SK-N-SH (cell line): ENCODE measurements at regions not wholly inside any gene's neighbourhood (a gene's known extent, or its start where the extent isn't known, plus 50 kb on each side); places are given as distances from the start of the nearest gene placed in this dataset.

ENCODE experiments used
- CTCF ChIA-PET: fragments of 300-600, 350-600 bp; formaldehyde crosslinking; extraction: SDS; loops from one replicate; lab custom pipeline; 2021; lab: Yijun Ruan, JAX
- POLR2A ChIA-PET: fragments of 350-600 bp; sonication (Branson Sonifier 250); formaldehyde crosslinking; extraction: SDS; loops from one replicate; lab custom pipeline; 2020; ENCODE audit warnings: antibody characterized with exemption, inconsistent platforms; lab: Yijun Ruan, JAX
- DNase-seq: peaks from one replicate; pipeline ENCODE4 v3.0.0; 2012
- H2AFZ ChIP-seq: fragments of 200-600 bp; sonication (generic); 2 replicates; pipeline ENCODE4 v1.8.1; 2016; ENCODE audit warnings: antibody characterized with exemption, mild to moderate bottlenecking, low read depth
- H3F3A ChIP-seq: fragments of 200-600 bp; sonication (generic); replicated peaks from 2 replicates; pipeline ENCODE3; 2016; ENCODE audit warnings: antibody characterized with exemption, mild to moderate bottlenecking; ENCODE audit not compliant: insufficient read depth
- H3K27ac ChIP-seq, 2 experiments: fragments of 200-500 bp in 1 of 2; fragments of 200-600 bp in 1 of 2; sonication (Bioruptor generic) in 1 of 2; sonication (generic), shearing (Covaris generic) in 1 of 2; 2 replicates each; pipeline versions ENCODE4 v1.5.1 to v1.6.1; 2014 to 2016; ENCODE audit warnings: low read depth in 2 of 2, inconsistent platforms in 1 of 2, low read length in 1 of 2, mild to moderate bottlenecking in 1 of 2, mixed read lengths in 1 of 2
- H3K27me3 ChIP-seq: fragments of 200-600 bp; sonication (generic), shearing (Covaris generic); 2 replicates; pipeline ENCODE4 v1.6.1; 2016; ENCODE audit warnings: mixed run types; ENCODE audit not compliant: insufficient read depth
- H3K36me3 ChIP-seq, 2 experiments: fragments of 200-500 bp in 1 of 2; fragments of 200-600 bp in 1 of 2; sonication (Bioruptor generic) in 1 of 2; sonication (generic) in 1 of 2; replicated peaks in 1 of 2; 2 replicates each; pipeline versions ENCODE3 to v1.5.1; 2014 to 2016; ENCODE audit warnings: low read length in 1 of 2, mild to moderate bottlenecking in 1 of 2; ENCODE audit not compliant: insufficient read depth in 2 of 2, control insufficient read depth in 1 of 2
- H3K4me1 ChIP-seq, 2 experiments: fragments of 200-500 bp in 1 of 2; fragments of 200-600 bp in 1 of 2; sonication (Bioruptor generic) in 1 of 2; sonication (generic), shearing (Covaris generic) in 1 of 2; 2 replicates each; pipeline versions ENCODE4 v1.5.1 to v1.6.1; 2014 to 2016; ENCODE audit warnings: low read depth in 1 of 2, low read length in 1 of 2, mixed run types in 1 of 2; ENCODE audit not compliant: insufficient read depth in 2 of 2, control insufficient read depth in 1 of 2
- H3K4me2 ChIP-seq: fragments of 200-600 bp; sonication (generic), shearing (Covaris generic); 2 replicates; pipeline ENCODE4 v1.6.1; 2017; ENCODE audit warnings: mixed run types
- H3K4me3 ChIP-seq, 2 experiments: fragments of 200-500 bp in 1 of 2; fragments of 200-600 bp in 1 of 2; sonication (Bioruptor generic) in 1 of 2; sonication (generic), shearing (Covaris generic) in 1 of 2; 2 replicates each; pipeline versions ENCODE4 v1.5.1 to v1.8.1; 2014 to 2016; ENCODE audit warnings: low read depth in 2 of 2, inconsistent platforms in 1 of 2, low read length in 1 of 2, mild to moderate bottlenecking in 1 of 2, mixed read lengths in 1 of 2, moderate library complexity in 1 of 2
- H3K79me2 ChIP-seq: fragments of 200-600 bp; sonication (generic); 2 replicates; pipeline ENCODE4 v1.8.1; 2017; ENCODE audit warnings: mild to moderate bottlenecking; ENCODE audit not compliant: insufficient read depth
- H3K9ac ChIP-seq: fragments of 200-600 bp; sonication (generic); 2 replicates; pipeline ENCODE4 v1.6.1; 2017; ENCODE audit warnings: mixed run types
- H3K9me2 ChIP-seq: fragments of 200-600 bp; sonication (generic); 2 replicates; pipeline ENCODE4 v1.6.1; 2017; ENCODE audit warnings: mixed run types
- H3K9me3 ChIP-seq: fragments of 200-600 bp; sonication (generic); 2 replicates; pipeline ENCODE4 v1.6.1; 2017; ENCODE audit warnings: mixed run types, mild to moderate bottlenecking, moderate library complexity
- H4K20me1 ChIP-seq: fragments of 200-600 bp; sonication (generic); 2 replicates; pipeline ENCODE4 v1.6.1; 2017; ENCODE audit warnings: mild to moderate bottlenecking, mixed run types; ENCODE audit not compliant: insufficient read depth
- ELF1 ChIP-seq: IDR thresholded peaks from 2 replicates; pipeline ENCODE4 v1.4.0; 2012
- EP300 ChIP-seq, 2 experiments: IDR thresholded peaks; 2 replicates each; pipeline versions ENCODE4 v1.4.0 to v1.6.1; 2012; ENCODE audit warnings: borderline replicate concordance in 1 of 2, low read depth in 1 of 2, low read length in 1 of 2
- EZH2phosphoT487 ChIP-seq: fragments of 200-600 bp; sonication (generic); IDR thresholded peaks from 2 replicates; pipeline ENCODE4 v1.6.1; 2017; ENCODE audit warnings: low read depth, mixed run types, mild to moderate bottlenecking, antibody characterized with exemption, moderate library complexity, borderline replicate concordance
- FOSL2 ChIP-seq: IDR thresholded peaks from 2 replicates; pipeline ENCODE4 v1.4.0; 2012; ENCODE audit warnings: low read depth, mild to moderate bottlenecking, moderate library complexity, borderline replicate concordance
- FOXJ3 ChIP-seq: sonication (generic); formaldehyde crosslinking; IDR thresholded peaks from 2 replicates; pipeline ENCODE4 v1.5.1; 2020; ENCODE audit warnings: mild to moderate bottlenecking, missing genetic modification reagents
- GABPA ChIP-seq: IDR thresholded peaks from 2 replicates; pipeline ENCODE4 v1.4.0; 2012; ENCODE audit warnings: low read depth, mild to moderate bottlenecking
- GATA2 ChIP-seq: sonication (generic); formaldehyde crosslinking; IDR thresholded peaks from 2 replicates; pipeline ENCODE4 v1.5.0; 2020; ENCODE audit warnings: mild to moderate bottlenecking, missing genetic modification reagents
- IRF3 ChIP-seq: fragments of 150-350 bp; IDR thresholded peaks from 2 replicates; pipeline ENCODE4 v1.6.1; 2016; ENCODE audit warnings: mild to moderate bottlenecking, low read depth, low read length
- JUND ChIP-seq: IDR thresholded peaks from 2 replicates; pipeline ENCODE4 v1.4.0; 2012
- MAX ChIP-seq: IDR thresholded peaks from 2 replicates; pipeline ENCODE4 v1.4.0; 2012; ENCODE audit warnings: low read depth
- NFIC ChIP-seq: IDR thresholded peaks from 2 replicates; pipeline ENCODE4 v1.4.0; 2012; ENCODE audit warnings: borderline replicate concordance
- RAD21 ChIP-seq: IDR thresholded peaks from 2 replicates; pipeline ENCODE4 v1.6.1; 2012; ENCODE audit warnings: mild to moderate bottlenecking, low read length
- RFX5 ChIP-seq: IDR thresholded peaks from 2 replicates; pipeline ENCODE4 v1.6.1; 2012; ENCODE audit warnings: mild to moderate bottlenecking, improper control_type of control experiment, low read length
- SMC3 ChIP-seq: IDR thresholded peaks from 2 replicates; pipeline ENCODE4 v1.6.1; 2012; ENCODE audit warnings: low read depth, low read length, improper control_type of control experiment
- TAF1 ChIP-seq: IDR thresholded peaks from 2 replicates; pipeline ENCODE4 v1.6.1; 2012; ENCODE audit warnings: low read depth, mild to moderate bottlenecking, low read length, moderate library complexity, borderline replicate concordance
- TCF12 ChIP-seq: IDR thresholded peaks from 2 replicates; pipeline ENCODE4 v1.4.0; 2012
- TEAD4 ChIP-seq: IDR thresholded peaks from 2 replicates; pipeline ENCODE4 v1.4.0; 2012; ENCODE audit warnings: mild to moderate bottlenecking, borderline replicate concordance; ENCODE audit not compliant: insufficient read depth
- USF2 ChIP-seq: fragments of 150-350 bp; IDR thresholded peaks from 2 replicates; pipeline ENCODE4 v1.6.1; 2017; ENCODE audit warnings: antibody characterized with exemption, low read length, low read depth, borderline replicate concordance
- ZBTB33 ChIP-seq: IDR thresholded peaks from 2 replicates; pipeline ENCODE4 v1.4.0; 2012; ENCODE audit warnings: low read depth, borderline replicate concordance
- WGBS: methylation state at CpG from one replicate; pipeline ENCODE4 v1.1.6; 2017; ENCODE audit warnings: low lambda C conversion rate; 5-methylcytosine and 5-hydroxymethylcytosine counted together

- POLR2A ChIA-PET: no interaction called here
Observed at GRCh38 chr2:173613386-173613785, 258.7 kb downstream of the CDCA7 start.

More at GRCh38 chr2:173613386-173613785, 258.7 kb downstream of the CDCA7 start:
- H3F3A ChIP-seq: no peaks in the 10 kb centered on the region
- DNase-seq: no peak
- no peak overlapping the region for H3K4me3 ChIP-seq
- H3K9me2 ChIP-seq: no peaks in the 10 kb centered on the region
- no peak overlapping the region for H3K27ac ChIP-seq
- no peak overlapping the region for H2AFZ ChIP-seq
- TF ChIP-seq TEAD4: no peak
- TF ChIP-seq USF2: no peak
- TF ChIP-seq IRF3: no peak
- no peak for TF ChIP-seq GABPA
- TF ChIP-seq ELF1: no peak
- no peak for TF ChIP-seq TAF1
- TF ChIP-seq EP300 (IDR thresholded peaks at IDR 0.05; ENCODE audit: borderline replicate concordance in 1 of 2, low read depth in 1 of 2, low read length in 1 of 2): no peak
- TF ChIP-seq SMC3: no peak
- no peak for TF ChIP-seq JUND
- no peak for TF ChIP-seq RFX5
- TF ChIP-seq NFIC: no peak
- TF ChIP-seq FOXJ3 (CRISPR knock-in tag): no peak
- no peak for TF ChIP-seq ZBTB33
- no peak for TF ChIP-seq GATA2 (CRISPR knock-in tag)
- TF ChIP-seq RAD21: no peak
- no peak for TF ChIP-seq MAX
- no peak for TF ChIP-seq FOSL2
- TF ChIP-seq TCF12: no peak
- TF ChIP-seq EZH2phosphoT487: no peak
- H4K20me1 ChIP-seq: no peaks in the 10 kb centered on the region
- H3K4me1 ChIP-seq: no peaks in the 10 kb centered on the region
- H3K36me3 ChIP-seq: no peaks in the 10 kb centered on the region
- CTCF ChIA-PET: interaction anchor here (0.9 kb wide), 1 partner anchor 681 kb away, joined by 3 read pairs; no protein-coding TSS in a partner anchor
- no peak overlapping the region for H3K4me2 ChIP-seq
- 0 out of 2 replicates have a peak, but pooled peaks cover 6% of the 10 kb centered on the region for H3K27me3 ChIP-seq
- no peaks in the 10 kb centered on the region for H3K9me3 ChIP-seq
- no peaks in the 10 kb centered on the region for H3K79me2 ChIP-seq
- WGBS: 72% methylated on average over 5 of the region's 5 CpGs
- H3K9ac ChIP-seq: no peak overlapping the region
